Spleen (tissue), 7 donors: ENCODE measurements at regions not wholly inside any gene's neighbourhood (a gene's known extent, or its start where the extent isn't known, plus 50 kb on each side); places are given as distances from the start of the nearest gene placed in this dataset.

Experiments used
- POLR2A ChIP-seq, 3 donors: fragments of 450-650 bp; IDR thresholded peaks; one replicate each; pipeline ENCODE4 v1.5.1; 2017; ENCODE audit warnings: antibody characterized with exemption in 3 of 3, mild to moderate bottlenecking in 1 of 3
- POLR2AphosphoS5 ChIP-seq, 3 donors: sonication (generic); formaldehyde crosslinking; IDR thresholded peaks; one replicate each; pipeline ENCODE4 v1.5.1; 2017; ENCODE audit warnings: antibody characterized with exemption in 3 of 3
- TF ChIP-seq, protein P1 (sequence below), 11 experiments: fragments of 200-600 bp in 7 of 11; fragments of 450-650 bp in 4 of 11; sonication (generic) in 4 of 11; IDR thresholded peaks in 8 of 11; conservative IDR thresholded peaks in 3 of 11; 1 replicate in 7 of 11; 2 replicates in 4 of 11; pipeline versions ENCODE4 v1.4.0 to v1.8.0; 2016 to 2021; ENCODE audit warnings: antibody characterized with exemption in 11 of 11, inconsistent platforms in 4 of 11, mild to moderate bottlenecking in 1 of 11
- donor health status: DM: no; HTN: no; CAD: no; lungs with moderate emphysema.
- donor health status: DM: no; HTN: no; CAD: no.
- donor health status: DM: no; HTN: no; CAD: no.

- TF ChIP-seq POLR2A (IDR thresholded peaks at IDR 0.05), result no peak
- TF ChIP-seq, protein P1, sequence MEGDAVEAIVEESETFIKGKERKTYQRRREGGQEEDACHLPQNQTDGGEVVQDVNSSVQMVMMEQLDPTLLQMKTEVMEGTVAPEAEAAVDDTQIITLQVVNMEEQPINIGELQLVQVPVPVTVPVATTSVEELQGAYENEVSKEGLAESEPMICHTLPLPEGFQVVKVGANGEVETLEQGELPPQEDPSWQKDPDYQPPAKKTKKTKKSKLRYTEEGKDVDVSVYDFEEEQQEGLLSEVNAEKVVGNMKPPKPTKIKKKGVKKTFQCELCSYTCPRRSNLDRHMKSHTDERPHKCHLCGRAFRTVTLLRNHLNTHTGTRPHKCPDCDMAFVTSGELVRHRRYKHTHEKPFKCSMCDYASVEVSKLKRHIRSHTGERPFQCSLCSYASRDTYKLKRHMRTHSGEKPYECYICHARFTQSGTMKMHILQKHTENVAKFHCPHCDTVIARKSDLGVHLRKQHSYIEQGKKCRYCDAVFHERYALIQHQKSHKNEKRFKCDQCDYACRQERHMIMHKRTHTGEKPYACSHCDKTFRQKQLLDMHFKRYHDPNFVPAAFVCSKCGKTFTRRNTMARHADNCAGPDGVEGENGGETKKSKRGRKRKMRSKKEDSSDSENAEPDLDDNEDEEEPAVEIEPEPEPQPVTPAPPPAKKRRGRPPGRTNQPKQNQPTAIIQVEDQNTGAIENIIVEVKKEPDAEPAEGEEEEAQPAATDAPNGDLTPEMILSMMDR (IDR thresholded peaks at IDR 0.05 in 8 of 11, conservative IDR thresholded peaks at IDR 0.05 in 3 of 11), result no peak
- no peak for TF ChIP-seq POLR2AphosphoS5 (IDR thresholded peaks at IDR 0.05)
These were observed 136.1 kb upstream of the LIPC start for GRCh38 chr15:58295637-58296215.
